Nucleus accumbens (tissue), 56 donors: ENCODE measurements at regions not wholly inside any gene's neighbourhood (a gene's known extent, or its start where the extent isn't known, plus 50 kb on each side); places are given as distances from the start of the nearest gene placed in this dataset.
"Not testable (repeated sequence)": the region's sequence is repeated elsewhere in the genome, so short reads cannot be mapped to it uniquely, and the experiment has no call there.

Experiments used
- DNase-seq, 56 donors: peaks; one replicate each; lab custom pipeline; 2025; lab: John Stamatoyannopoulos, UW

DNA sequence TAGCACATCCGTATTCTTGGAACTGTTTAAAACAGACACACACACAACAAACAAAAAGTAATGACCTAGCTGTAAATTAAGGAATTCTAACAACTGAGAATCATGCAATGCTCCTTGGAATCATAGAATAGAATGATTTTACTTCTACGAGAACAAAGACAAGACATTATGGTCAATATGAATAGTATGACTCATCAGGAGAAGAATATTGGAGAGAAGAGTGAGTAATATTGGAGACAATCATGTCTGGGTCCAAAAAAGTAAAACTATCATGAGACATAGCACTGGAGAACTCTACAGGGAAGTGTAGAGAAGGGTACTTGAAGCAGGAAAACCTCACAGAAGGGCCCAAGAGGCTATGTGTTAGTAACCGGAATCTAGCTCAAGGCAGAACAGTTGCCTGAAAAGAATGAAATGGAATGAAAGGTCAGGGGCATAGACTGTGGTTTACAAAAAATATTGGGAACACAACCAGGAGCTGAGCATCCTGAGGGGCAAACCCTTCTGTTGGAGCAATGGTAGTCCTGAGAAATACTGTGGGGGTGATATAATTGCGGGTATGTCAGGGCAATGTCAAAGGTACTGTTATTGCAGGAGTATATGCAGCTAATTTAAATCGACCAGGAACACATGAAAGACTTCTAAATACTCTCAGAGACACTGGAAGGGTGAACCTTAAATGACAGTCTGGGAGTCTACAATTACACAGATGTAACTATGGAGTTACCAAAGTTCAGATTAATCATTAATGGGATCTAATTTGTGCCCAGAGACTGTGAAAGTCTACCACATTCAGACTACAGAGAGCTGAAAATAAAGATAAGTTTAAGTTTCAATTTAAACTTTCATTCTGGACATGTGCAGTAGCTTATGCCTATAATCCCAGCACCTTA lies 201.2 kb downstream of the BCHE start:
- no peak for DNase-seq

DNA sequence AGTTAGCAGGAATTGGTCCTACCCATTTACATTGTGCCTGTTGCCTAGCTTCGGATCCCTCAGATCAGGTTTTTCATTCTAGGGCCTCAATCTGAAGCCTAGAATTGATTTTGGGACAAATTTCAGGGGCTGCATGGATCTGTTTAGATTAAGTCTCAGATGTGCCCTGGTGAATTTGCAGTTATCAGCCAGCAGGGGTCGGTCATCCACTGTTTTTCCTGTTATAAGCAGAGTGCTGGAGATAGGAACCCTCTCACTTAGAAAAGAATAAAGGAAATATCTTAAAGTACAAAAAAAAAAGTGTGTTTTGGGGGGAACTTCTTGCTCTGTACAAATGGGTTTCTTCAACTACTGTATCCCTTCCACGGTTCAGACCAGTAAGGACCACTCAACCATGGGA lies 212.5 kb downstream of the BCHE start:
- DNase-seq = no peak

DNA sequence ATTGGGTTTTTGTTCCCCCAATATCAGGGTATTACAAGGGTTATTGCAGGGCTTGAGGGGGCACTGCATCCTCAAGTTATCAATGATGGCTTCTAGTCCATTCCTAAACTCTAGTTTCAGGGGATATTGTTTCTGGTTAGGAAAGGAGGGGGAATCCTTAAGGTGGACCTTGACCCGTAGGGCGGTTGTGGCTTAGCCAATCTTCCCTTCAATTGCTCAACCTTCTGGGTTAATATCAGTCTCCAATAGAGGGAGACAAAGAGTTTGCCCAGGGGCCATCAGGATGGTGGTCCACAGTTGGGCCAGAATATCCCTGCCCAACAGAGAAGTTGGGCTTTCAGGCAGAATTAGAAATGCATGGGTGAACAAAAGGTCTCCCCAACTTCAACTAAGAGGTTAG lies 214.9 kb downstream of the BCHE start:
- DNase-seq = no peak

DNA sequence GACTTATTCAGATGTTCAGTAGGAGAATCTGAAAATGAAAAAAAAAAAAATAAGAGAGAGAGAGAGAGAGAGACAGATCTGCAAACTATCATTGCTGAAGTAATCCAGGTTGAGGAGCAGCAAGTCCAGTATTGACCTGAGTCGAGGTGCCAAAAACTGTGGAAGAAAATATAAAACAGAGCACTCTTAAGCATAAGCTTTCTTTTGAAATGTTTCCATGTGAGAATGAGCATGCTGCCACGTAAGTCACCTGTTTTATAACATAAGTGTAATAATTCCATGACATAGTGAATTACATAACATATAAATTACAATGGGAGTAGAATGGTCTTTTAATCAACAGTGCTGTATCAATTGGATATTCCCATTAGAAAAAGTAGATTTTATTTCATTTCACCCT lies 218.2 kb downstream of the BCHE start:
- DNase-seq = no peak

DNA sequence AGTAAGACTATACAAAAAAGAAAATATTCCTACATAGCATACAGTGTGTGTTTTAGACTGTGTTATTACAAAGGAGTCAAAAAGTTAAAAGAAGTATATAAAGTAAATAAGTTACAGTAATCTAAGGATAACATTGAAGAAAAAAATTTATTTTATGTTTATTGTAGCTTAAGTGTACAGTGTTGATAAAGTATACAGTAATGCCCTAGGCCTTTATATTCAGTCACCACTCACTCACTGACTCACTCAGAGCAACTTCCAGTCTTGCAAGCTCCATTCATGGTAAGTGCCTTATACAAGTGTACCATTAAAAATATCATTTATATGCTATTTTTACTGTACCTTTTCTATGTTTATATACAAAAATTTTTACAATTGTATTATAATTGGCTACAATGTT lies 220.1 kb downstream of the BCHE start:
- DNase-seq = no peak

DNA sequence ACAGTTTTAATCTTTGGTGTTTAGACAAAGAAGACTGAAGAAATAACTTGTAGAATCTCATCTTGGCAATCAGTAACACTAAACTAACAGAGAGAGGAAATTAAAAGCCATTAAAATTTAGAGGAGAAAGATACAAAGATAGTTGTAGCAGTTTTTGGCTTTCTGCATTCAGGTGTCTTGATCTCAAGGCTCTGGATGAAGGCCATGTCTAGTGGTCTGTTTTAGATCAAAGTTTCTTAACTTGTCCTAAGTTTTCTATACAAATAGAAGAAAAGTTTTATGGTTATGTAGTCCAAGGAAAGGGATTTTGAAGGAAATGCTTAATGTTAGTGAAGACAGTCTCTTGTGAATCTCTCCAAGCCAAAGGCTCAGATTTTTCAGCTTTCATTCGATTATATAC lies 222.9 kb downstream of the BCHE start:
- DNase-seq = no peak

DNA sequence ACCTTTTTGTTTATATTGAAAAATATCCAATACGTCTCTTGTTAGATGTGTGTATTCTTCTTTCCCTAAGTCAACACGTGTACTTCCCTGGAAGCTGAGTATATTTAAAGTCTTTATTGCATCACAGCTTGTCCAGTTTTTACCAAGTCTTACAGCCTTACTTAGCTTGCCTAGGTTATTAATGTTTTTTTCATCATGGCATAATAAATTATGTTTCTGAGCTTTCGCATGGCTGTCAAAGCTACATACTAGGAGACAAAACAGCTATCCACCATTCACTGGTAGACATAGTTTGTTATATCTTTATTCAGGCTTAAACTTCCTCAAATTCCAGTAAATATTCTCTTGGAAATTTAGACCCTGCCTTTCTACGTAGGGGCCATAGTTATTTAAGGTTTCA lies 224.2 kb downstream of the BCHE start:
- no peak for DNase-seq

DNA sequence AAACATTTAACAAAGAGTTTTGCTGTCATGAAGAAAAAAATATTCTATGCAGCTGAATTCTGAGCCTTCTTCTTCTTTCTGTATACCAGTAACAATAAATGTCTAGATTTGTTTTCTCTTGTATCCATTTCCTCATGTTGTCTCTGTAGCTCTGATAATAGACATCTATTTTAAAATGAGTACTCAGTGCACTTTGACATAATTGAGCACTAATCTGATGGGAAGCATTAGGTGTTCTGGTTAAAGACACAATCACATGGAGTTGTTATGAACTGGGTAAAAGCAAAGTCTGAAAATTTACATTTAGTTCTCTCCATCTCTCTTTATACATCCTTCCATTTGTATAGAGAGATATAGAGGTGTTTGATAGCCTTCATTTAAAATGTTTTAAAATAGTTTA lies 230.0 kb downstream of the BCHE start:
- DNase-seq = no peak

DNA sequence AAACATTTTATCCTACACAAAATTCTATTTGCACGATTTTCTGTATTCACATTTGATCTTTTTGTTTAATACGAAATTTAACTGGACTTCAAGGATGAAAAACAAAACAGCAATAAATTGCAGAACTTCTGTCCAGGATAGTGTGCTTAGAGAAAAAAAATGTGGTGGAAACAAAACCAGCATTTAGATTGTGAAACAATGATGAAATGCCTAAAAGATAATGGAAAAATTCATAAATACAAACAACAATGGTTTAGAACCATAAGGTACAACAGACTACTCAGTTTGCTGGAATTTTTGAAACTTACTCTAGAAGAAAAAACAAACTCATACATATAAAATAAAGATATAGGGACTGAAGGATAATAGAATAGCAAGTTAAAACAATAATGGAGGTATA lies 234.0 kb downstream of the BCHE start:
- DNase-seq = no peak

DNA sequence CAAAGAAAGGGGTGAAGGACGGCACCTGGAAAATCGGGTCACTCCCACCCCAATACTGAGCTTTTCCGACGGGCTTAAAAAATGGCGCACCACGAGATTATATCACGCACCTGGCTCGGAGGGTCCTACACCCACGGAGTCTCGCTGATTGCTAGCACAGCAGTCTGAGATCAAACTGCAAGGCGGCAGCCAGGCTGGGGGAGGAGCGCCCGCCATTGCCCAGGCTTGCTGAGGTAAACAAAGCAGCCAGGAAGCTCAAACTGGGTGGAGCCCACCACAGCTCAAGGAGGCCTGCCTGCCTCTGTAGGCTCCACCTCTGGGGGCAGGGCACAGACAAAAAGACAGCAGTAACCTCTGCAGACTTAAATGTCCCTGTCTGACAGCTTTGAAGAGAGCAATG lies 264.7 kb downstream of the BCHE start:
- not testable (repeated sequence) for DNase-seq

DNA sequence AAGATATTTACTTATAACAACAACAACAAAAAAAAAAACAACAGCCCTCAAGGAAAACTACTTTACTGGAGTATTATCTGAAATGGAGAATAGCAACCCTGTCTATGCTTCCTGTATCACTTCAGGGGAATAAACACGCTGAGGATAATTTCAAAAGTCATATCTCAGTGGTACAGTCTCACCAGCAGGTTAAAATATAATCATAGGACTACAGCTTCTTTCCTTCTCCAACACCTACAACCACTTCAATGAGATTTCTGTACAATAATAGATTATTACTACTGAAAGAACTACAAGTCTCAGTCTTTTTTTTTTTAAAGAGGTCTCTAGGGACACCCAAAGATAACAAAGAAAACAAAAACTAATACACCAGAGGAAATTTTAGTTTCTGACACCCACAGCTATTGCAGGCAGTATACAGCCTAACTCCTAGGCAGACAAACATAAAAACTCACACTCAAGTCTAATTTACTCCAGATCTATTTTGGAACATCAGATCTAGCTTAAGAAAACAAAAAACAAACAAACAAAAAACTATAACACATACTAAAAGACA lies 268.2 kb downstream of the BCHE start:
- DNase-seq = no peak

DNA sequence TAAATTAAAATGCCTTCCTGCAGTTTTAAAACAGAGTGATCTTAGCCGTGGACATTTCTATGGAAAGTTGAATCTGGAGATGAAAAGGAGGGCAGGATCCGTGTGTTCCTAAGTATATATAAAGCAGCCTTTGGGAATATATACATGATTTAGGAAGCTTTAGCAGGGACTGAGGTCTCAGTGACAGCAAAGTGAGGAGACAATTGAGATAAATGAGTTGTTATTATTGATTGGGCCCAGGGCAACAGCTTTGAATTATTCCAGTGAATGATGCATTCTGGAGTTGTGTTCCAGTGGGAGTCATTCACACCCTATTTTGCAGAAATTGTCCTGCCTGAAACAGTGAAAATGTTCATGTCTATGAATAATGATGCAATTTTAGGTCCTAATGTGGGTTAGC lies 281.4 kb downstream of the BCHE start:
- DNase-seq = no peak

DNA sequence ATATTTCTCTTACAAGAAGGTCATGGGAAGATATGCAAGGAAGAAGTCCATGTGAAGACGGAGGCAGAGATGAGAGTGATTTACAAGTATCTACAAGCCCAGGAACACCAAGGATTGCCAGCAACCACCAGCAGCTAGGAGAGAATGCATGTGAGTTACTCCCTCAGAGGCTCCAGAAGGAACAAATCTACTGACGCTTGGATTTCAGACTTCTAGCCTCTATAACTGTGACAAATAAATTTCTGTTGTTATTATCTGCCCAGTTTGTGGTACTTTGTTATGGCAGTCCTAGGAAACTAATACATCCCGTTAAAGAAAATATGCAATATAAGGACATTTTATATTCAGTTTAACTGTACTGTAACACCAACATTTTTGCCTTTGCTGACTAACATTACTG lies 283.9 kb downstream of the BCHE start:
- no peak for DNase-seq

DNA sequence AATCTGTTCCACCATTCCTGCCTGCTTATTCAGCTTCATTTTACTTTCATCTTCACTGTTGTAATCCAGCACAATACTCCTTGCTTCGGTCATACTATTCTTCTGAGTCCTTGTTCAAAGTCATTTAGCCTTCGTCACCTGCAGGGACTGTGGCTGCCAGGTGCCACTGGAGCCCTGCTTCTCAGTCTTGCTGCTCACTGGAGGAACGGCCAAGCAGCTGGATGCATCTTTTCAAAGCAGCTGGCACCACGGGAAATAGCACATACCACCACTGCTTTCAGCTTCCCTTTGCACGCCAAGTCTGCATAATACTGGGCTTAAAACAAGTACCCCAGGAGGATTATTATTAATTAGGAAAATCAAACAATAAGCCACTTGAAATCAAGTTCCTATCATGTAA lies 287.6 kb downstream of the BCHE start:
- DNase-seq = no peak

DNA sequence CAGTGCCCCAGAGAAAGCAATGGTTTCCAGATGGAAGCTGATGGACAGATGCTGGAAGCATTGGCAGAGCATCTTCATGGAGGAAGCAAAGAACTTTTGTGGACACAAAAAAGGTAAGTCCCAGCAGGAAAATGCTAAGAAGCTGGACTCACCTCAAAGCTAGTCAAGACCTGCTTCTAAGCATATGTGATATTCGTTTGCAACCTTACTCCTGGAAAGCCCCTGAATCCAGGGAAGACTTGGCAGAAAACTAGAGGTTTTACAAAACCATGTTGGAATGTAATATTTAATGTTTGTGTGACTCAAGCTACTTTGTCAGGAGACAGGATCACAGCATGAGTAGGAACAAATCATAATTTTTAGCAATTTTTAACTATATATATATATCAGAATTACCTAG lies 288.2 kb downstream of the BCHE start:
- no peak for DNase-seq

DNA sequence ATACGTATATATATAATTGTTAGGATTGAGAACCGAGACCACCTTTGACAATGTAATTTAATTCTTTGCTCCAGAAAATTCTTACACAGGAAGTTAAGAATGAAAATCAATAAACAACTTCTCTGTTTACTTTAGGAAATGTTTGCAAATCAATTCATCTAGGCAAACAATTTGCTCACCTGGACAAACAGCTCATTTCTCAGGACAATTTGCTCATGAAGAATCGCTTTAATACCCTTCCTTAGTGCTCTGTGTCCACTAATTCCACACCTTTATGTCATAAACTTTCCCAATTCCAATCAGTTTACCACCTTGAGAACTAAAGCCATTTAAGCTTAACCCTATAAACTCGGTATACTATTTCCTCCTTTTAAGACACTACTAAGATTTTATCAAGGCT lies 292.2 kb downstream of the BCHE start:
- DNase-seq = no peak

DNA sequence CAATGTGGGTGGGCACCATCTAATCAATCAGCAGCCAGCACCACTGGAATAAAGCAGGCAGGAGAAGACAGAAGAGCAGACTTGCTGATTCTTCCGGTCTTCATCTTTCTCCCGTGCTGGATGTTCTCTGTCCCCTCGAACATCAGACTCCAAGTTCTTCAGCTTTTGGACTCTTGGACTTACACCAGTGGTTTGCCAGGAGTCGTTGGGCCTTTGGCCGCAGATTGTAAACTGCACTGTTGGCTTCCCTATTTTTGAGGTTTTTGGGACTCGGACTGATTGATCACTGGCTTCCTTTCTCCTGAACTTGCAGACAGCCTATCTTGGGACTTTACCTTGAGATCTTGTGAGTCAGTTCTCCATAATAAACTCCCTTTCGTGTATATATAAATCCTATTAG lies 292.8 kb downstream of the BCHE start:
- no peak for DNase-seq

DNA sequence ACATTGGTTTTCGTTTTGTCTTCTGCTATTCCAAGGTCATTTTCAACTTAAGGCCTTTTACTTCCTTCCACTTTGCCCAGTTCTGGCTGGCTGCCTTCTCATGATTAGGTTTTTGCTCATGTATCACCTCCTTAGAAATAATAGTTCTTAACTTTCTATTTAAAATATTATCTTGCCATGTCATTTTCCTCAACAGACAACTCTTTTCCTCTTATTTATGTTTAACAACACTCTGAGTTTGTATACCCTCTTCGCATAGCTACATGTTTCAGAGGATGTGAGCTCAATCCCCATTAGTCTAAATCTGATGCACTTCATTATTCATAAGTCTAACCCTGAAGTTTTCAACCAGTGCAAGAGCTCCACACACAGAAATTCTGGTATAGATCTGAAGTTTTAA lies 299.1 kb downstream of the BCHE start:
- DNase-seq = no peak

DNA sequence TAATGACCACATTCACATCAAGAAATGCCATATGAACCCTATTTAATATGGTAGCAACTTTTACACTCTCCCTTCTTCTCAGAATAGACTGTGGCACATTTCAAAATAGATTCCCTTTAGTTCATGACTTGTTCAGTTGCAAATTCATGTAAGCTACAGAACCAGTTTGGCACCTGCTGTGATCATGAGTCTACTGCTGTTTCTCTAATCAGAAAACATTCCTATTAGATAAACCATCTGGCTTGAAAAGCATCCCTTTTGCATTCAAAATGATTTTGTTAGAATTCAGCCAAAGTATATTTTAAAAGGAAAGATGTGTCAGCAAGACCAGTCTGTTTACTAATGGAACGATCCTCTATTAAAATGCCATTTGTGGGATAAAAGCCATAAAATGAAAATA lies 304.4 kb downstream of the BCHE start:
- no peak for DNase-seq

DNA sequence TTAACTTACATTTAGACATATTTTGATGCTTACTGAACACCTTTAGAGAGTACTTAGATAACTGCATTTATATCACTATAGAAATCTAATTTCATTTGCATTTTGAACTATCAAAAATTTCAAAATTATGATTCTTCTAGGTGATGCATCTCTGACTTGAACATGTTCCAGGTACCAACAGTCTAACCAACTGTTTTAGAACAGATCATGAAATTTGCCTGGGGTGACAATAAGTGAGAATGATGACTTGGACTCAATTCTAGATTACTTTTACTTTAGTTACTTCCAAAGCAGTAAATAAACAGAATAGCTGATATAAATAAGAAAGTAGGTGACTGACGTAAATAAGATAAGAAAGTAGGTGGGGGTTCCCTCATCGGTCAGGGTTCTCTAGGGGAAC lies 307.8 kb downstream of the BCHE start:
- DNase-seq = no peak

DNA sequence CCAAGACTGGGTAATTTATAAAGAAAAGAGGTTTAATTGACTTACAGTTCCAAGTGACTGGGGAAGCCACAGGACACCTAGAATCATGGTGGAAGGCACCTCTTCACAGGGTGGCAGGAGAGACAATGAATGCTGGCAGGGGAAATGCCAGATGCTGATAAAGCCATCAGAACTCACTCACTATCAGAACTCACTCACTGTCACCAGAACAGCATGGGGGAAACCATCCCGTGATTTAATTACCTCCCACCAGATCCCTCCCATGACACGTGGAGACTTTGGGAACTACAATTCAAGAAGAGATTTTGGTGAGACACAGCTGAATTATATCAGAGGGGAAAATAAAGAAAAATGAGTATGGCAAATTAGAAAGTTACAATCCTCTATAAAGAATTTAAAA lies 310.9 kb downstream of the BCHE start:
- no peak for DNase-seq

DNA sequence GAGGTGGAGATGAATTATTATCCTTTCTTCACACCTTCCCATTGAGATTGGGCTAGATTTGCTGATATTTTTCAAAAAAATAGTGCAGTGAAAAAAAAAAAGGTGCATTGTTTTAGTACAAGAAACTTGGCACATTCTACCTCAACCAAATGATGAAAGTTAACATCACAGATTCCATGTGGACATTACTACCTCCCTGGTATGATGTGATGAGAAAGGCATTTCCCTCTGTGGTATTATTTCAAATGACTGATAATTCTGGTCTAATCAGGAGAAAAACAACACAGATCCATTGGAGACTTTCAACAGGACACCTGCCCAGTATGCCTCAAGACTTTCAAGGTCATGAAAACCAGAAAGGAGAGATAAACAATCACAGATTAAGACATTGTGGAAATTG lies 313.4 kb downstream of the BCHE start:
- no peak for DNase-seq

DNA sequence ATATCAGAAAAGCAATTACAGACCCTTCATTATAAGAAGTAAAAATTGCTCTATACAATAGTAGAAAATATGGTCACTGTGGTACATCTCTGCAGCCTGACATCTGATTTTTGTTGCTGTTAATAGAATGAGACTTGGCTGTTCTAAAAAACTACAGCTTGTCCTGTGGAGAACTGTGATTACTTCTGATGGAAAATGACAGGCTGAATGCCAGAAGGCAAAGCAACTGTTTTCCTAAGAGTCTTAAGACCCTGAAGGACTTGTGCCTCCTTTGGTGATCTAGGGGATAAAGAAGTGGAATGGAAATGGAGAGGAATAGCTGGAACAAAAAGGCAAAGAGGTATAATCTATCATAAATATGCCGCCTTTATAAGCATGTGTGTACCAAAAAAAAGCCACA lies 314.8 kb downstream of the BCHE start:
- no peak for DNase-seq
